Keratinocyte (primary cell): ENCODE measurements at regions not wholly inside any gene's neighbourhood (a gene's known extent, or its start where the extent isn't known, plus 50 kb on each side); places are given as distances from the start of the nearest gene placed in this dataset.

Source experiments
- DNase-seq: peaks from one replicate; pipeline ENCODE4 v3.0.0-alpha.2; 2011; ENCODE audit warnings: low read depth, missing footprints, low spot score
- FAIRE-seq: peaks from 2 replicates; lab custom pipeline; 2011; peaks lifted over from hg19 to GRCh38; lab: Jason Lieb, UNC
- H2AFZ ChIP-seq: 2 replicates; pipeline ENCODE4 v1.6.0; 2012; ENCODE audit warnings: low read length, control low read depth, inconsistent platforms; ENCODE audit not compliant: control insufficient read depth
- H3K27ac ChIP-seq: 2 replicates; pipeline ENCODE4 v1.5.1; 2011; ENCODE audit warnings: low read length; ENCODE audit not compliant: control insufficient read depth, insufficient read depth
- H3K27me3 ChIP-seq: 3 replicates; pipeline ENCODE4 v1.6.0; 2011; ENCODE audit warnings: low read length; ENCODE audit not compliant: control insufficient read depth, insufficient read depth; ENCODE audit errors: extremely low read depth
- H3K36me3 ChIP-seq, 2 experiments: 2 replicates in 1 of 2; 3 replicates in 1 of 2; pipeline ENCODE4 v1.5.1; 2011; ENCODE audit warnings: low read length in 2 of 2, mild to moderate bottlenecking in 1 of 2; ENCODE audit not compliant: control insufficient read depth in 2 of 2, insufficient read depth in 2 of 2; ENCODE audit errors: extremely low read depth in 1 of 2
- H3K4me1 ChIP-seq: 3 replicates; pipeline ENCODE4 v1.5.1; 2011; ENCODE audit warnings: low read length; ENCODE audit not compliant: control insufficient read depth, insufficient read depth; ENCODE audit errors: extremely low read depth
- H3K4me2 ChIP-seq: 3 replicates; pipeline ENCODE4 v1.6.0; 2011; ENCODE audit warnings: low read depth, low read length; ENCODE audit not compliant: control insufficient read depth, insufficient read depth; ENCODE audit errors: extremely low read depth
- H3K4me3 ChIP-seq, 3 experiments: fragments of 200-600 bp in 1 of 3; sonication (generic) in 1 of 3; 2 replicates in 2 of 3; 3 replicates in 1 of 3; pipeline ENCODE4 v1.5.1; 2011 to 2016; ENCODE audit warnings: low read length in 3 of 3, mild to moderate bottlenecking in 3 of 3, control low read depth in 2 of 3, inconsistent platforms in 1 of 3, low read depth in 1 of 3, mixed read lengths in 1 of 3, mixed run types in 1 of 3, moderate library complexity in 1 of 3; ENCODE audit not compliant: control insufficient read depth in 2 of 3, insufficient read depth in 2 of 3; ENCODE audit errors: extremely low read depth in 1 of 3
- H3K79me2 ChIP-seq: 2 replicates; pipeline ENCODE4 v1.6.0; 2012; ENCODE audit warnings: low read length; ENCODE audit not compliant: control insufficient read depth, insufficient read depth
- H3K9ac ChIP-seq: 3 replicates; pipeline ENCODE4 v1.6.0; 2011; ENCODE audit warnings: low read length; ENCODE audit not compliant: control insufficient read depth, insufficient read depth; ENCODE audit errors: extremely low read depth
- H3K9me1 ChIP-seq: 3 replicates; pipeline ENCODE4 v1.6.0; 2011; ENCODE audit warnings: low read length; ENCODE audit not compliant: control insufficient read depth, insufficient read depth; ENCODE audit errors: extremely low read depth
- H3K9me3 ChIP-seq: 2 replicates; pipeline ENCODE4 v1.5.1; 2012; ENCODE audit warnings: low read depth, low read length; ENCODE audit not compliant: control insufficient read depth
- H4K20me1 ChIP-seq: 3 replicates; pipeline ENCODE4 v1.6.0; 2011; ENCODE audit warnings: low read length; ENCODE audit not compliant: control insufficient read depth, insufficient read depth; ENCODE audit errors: extremely low read depth
- EZH2 ChIP-seq: IDR thresholded peaks from one replicate; pipeline ENCODE4 v1.6.1; 2012; ENCODE audit warnings: inconsistent platforms, mild to moderate bottlenecking, low read length, moderate library complexity
- dilution Hi-C: fragments of 300-500 bp; cut with MboI; formaldehyde crosslinking; loops from one replicate; pipeline ENCODE4 v1.7.0; 2020; ENCODE audit warnings: low sequenced_read_pairs; ENCODE audit not compliant: extremely low pct_ligation_motif_present
- TF ChIP-seq, protein P1 (sequence below), 3 experiments: IDR thresholded peaks in 1 of 3; conservative IDR thresholded peaks in 1 of 3; optimal IDR thresholded peaks in 1 of 3; 2 replicates in 2 of 3; 3 replicates in 1 of 3; pipeline versions ENCODE3 to v1.5.1; 2011; ENCODE audit warnings: low read length in 3 of 3, mild to moderate bottlenecking in 3 of 3, moderate library complexity in 2 of 3, control low read depth in 1 of 3, inconsistent platforms in 1 of 3; ENCODE audit not compliant: insufficient read depth in 2 of 3; ENCODE audit errors: extremely low read depth in 1 of 3

- Histone ChIP-seq H3K4me3 (no peak overlapping the region), H2AFZ (no peak overlapping the region), H3K4me1 (peaks cover 3% of the 10 kb centered on the region), H3K27me3 (no peaks in the 10 kb centered on the region), H3K9ac (no peak overlapping the region), H3K9me3 (no peaks in the 10 kb centered on the region), H3K4me2 (no peak overlapping the region), H4K20me1 (no peaks in the 10 kb centered on the region), H3K79me2 (no peaks in the 10 kb centered on the region), H3K36me3 (no peaks in the 10 kb centered on the region), H3K9me1 (no peaks in the 10 kb centered on the region), H3K27ac (no peak overlapping the region)
- dilution Hi-C loops = no loop called here
- TF ChIP-seq, protein P1, sequence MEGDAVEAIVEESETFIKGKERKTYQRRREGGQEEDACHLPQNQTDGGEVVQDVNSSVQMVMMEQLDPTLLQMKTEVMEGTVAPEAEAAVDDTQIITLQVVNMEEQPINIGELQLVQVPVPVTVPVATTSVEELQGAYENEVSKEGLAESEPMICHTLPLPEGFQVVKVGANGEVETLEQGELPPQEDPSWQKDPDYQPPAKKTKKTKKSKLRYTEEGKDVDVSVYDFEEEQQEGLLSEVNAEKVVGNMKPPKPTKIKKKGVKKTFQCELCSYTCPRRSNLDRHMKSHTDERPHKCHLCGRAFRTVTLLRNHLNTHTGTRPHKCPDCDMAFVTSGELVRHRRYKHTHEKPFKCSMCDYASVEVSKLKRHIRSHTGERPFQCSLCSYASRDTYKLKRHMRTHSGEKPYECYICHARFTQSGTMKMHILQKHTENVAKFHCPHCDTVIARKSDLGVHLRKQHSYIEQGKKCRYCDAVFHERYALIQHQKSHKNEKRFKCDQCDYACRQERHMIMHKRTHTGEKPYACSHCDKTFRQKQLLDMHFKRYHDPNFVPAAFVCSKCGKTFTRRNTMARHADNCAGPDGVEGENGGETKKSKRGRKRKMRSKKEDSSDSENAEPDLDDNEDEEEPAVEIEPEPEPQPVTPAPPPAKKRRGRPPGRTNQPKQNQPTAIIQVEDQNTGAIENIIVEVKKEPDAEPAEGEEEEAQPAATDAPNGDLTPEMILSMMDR (optimal IDR thresholded peaks at IDR 0.05 in 1 of 3, IDR thresholded peaks at IDR 0.05 in 1 of 3, conservative IDR thresholded peaks at IDR 0.05 in 1 of 3; ENCODE audit: extremely low read depth in 1 of 3, insufficient read depth in 2 of 3, low read length in 3 of 3) = no peak
- TF ChIP-seq EZH2 = no peak
- FAIRE-seq (no peak), DNase-seq (no peak)
Measured at GRCh38 chr7:15140431-15140830, 237.9 kb upstream of the DGKB start.

DNA sequence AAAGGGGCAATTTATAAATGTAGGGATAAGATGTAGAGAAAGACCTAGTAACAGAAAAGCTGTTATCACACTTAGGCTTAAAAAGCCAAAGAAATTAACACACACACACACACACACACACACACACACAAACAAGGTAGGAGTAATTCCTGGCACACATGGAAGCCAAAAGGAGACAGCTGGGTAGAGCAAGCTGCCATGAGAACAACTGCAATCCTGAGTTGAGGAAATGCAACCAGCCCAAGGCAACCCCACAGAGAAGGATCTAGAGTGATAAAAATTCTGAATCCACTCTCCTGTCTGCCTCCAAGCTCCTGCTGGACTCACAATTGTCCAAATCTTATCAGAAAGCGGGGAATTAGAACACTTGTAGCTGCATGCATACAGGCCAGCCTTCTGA is 229.1 kb upstream of the DGKB start:
- TF ChIP-seq, protein P1 (optimal IDR thresholded peaks at IDR 0.05 in 1 of 3, IDR thresholded peaks at IDR 0.05 in 1 of 3, conservative IDR thresholded peaks at IDR 0.05 in 1 of 3; ENCODE audit: extremely low read depth in 1 of 3, insufficient read depth in 2 of 3, low read length in 3 of 3) = no peak
- no peak for TF ChIP-seq EZH2
- Histone ChIP-seq H3K4me1 (peaks cover 17% of the 10 kb centered on the region), H3K79me2 (no peaks in the 10 kb centered on the region), H2AFZ (no peak overlapping the region), H3K9me3 (no peaks in the 10 kb centered on the region), H3K27me3 (no peaks in the 10 kb centered on the region), H4K20me1 (no peaks in the 10 kb centered on the region), H3K9ac (no peak overlapping the region), H3K36me3 (no peaks in the 10 kb centered on the region), H3K4me2 (no peak overlapping the region), H3K9me1 (no peaks in the 10 kb centered on the region), H3K27ac (no peak overlapping the region), H3K4me3 (no peak overlapping the region)
- no peak for FAIRE-seq
- dilution Hi-C loops = no loop called here
- DNase-seq = no peak
